HG03139 (cell line): ENCODE measurements at regions not wholly inside any gene's neighbourhood (a gene's known extent, or its start where the extent isn't known, plus 50 kb on each side); places are given as distances from the start of the nearest gene placed in this dataset.
A peak's percentile ranks its signal among the peaks of the same experiment; 100 is the strongest.
"Not testable (repeated sequence)": the region's sequence is repeated elsewhere in the genome, so short reads cannot be mapped to it uniquely, and the experiment has no call there.

Experiments used
- ATAC-seq: cut with Tn5 transposase; IDR thresholded peaks from one replicate; pipeline ENCODE4 v1.9.1; 2021; ENCODE audit not compliant: unreplicated experiment

GRCh38 chr5:74464512-74465209 is 175.9 kb downstream of the ENC1 start:
- ATAC-seq: no peak

- ATAC-seq: no peak
These were observed 178.2 kb downstream of the ENC1 start for GRCh38 chr5:74462356-74462755.

GRCh38 chr5:74461251-74461650 is 179.3 kb downstream of the ENC1 start:
- ATAC-seq: no peak

- ATAC-seq: no peak
These were observed 179.8 kb downstream of the ENC1 start for GRCh38 chr5:74460694-74461093.

GRCh38 chr5:74459984-74460383 is 180.5 kb downstream of the ENC1 start:
- no peak for ATAC-seq

- no peak for ATAC-seq
These were observed 182.7 kb downstream of the ENC1 start for GRCh38 chr5:74457876-74458275.

- no peak for ATAC-seq
These were observed 186.1 kb downstream of the ENC1 start for GRCh38 chr5:74454263-74455030.

- ATAC-seq: no peak
These were observed 187.7 kb downstream of the ENC1 start for GRCh38 chr5:74452856-74453255.

GRCh38 chr5:74450095-74450494 is 190.4 kb downstream of the ENC1 start:
- ATAC-seq: no peak

GRCh38 chr5:74446725-74447241 is 193.7 kb downstream of the ENC1 start:
- no peak for ATAC-seq

- no peak for ATAC-seq
These were observed 198.1 kb downstream of the ENC1 start for GRCh38 chr5:74442466-74442865.

GRCh38 chr5:74441616-74442015 is 198.9 kb downstream of the ENC1 start:
- ATAC-seq: no peak

GRCh38 chr5:74440341-74440740 is 200.2 kb downstream of the ENC1 start:
- no peak for ATAC-seq

- not testable (repeated sequence) for ATAC-seq
These were observed 202.7 kb downstream of the ENC1 start for GRCh38 chr5:74437870-74438269.

- ATAC-seq: no peak
These were observed 206.4 kb downstream of the ENC1 start for GRCh38 chr5:74433896-74434829.

GRCh38 chr5:74433255-74433895 is 207.2 kb downstream of the ENC1 start:
- peak; percentile 50 for ATAC-seq

- no peak for ATAC-seq
These were observed 207.8 kb downstream of the ENC1 start for GRCh38 chr5:74432721-74433120.

GRCh38 chr5:74432216-74432615 is 208.3 kb downstream of the ENC1 start:
- no peak for ATAC-seq

GRCh38 chr5:74431290-74431669 is 209.2 kb downstream of the ENC1 start:
- no peak for ATAC-seq

- ATAC-seq: no peak
These were observed 209.8 kb downstream of the ENC1 start for GRCh38 chr5:74430631-74431289.
